NCI-H2196 (cell line): ENCODE measurements at regions not wholly inside any gene's neighbourhood (a gene's known extent, or its start where the extent isn't known, plus 50 kb on each side); places are given as distances from the start of the nearest gene placed in this dataset.

Source experiments
- DNase-seq: peaks from one replicate; lab custom pipeline; 2025; ENCODE audit not compliant: unreplicated experiment; lab: John Stamatoyannopoulos, UW

DNA sequence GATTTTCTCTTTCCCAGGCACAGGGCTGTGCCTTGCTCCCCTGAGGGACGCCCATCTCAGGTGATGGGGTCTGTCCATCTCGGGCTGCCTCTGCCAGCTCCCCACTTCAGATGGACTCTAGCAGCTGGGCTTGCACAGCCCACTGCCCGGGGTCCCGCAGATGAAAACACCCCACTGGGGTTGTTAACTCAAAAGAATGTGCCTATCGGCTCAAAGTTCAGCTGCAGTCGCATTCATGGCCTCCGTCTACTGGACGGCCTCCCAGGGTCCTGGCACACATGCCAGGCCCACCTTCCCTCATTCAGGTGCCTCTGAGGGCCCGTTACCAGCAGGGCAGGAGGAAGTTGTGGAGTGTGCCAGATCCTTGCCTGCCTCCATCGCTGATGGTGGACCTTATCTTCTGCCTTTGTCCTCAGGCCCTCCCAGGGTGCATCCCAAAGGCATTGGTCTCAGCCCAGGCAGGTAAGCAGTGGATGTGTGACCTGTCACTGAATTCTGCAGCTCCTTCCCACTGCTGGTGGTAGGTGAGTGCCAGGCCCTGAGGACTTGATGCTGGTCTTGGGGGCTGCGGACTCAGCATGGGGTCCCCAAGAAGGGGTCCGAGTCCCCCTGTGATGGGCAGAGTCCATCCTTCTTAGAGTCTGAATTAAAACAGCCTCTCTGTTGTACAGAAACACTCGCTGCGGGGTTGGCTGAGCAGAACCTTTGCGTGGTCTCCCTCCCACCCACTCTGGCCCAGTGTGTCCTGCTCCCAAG is 324.6 kb upstream of the DIO3 start:
- no peak for DNase-seq

DNA sequence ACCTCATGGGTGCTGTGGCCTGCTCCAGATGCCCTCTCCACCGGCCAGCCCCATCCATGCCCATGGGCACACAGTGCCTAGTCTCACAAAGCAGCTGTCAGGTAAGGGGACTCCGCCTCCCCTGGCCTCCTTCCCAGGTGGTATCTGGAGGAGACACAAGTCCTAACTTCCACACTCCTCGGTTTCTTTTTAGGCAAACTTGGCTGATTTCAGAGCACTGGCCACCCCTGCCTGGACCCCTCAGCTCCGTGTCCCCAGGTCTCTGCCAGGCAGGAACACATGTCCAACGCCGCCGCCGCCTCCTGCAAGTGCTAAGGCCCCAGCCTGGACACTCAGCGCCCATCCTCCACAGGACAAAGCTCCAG is 324.1 kb upstream of the DIO3 start:
- DNase-seq, result no peak

- no peak for DNase-seq
These were observed 322.2 kb upstream of the DIO3 start for GRCh38 chr14:101239065-101239464.

- no peak for DNase-seq
These were observed 320.1 kb upstream of the DIO3 start for GRCh38 chr14:101241147-101241546.

DNA sequence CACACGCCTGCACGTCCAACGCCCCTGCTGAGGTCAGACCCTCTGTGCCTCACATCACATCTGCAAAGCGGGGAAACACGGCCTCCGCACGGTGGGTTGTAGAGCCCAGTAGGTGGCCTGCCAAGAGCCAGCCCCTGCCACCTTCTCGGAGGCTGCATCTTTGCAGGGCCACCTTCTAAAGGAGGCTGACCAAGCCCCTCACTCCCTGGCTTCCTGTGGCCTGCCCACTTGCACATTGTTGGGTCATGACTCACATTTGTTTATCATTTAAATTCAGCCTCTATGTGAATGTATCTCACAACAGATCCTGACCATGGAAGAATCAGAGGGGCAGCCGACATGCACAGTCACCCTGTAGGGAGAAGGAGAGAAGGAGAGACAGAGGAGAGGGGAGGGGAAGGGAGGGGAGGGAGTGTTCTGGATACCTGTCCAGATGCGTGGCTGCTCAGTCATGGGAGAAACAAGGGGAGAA is 319.5 kb upstream of the DIO3 start:
- no peak for DNase-seq

- no peak for DNase-seq
These were observed 318.6 kb upstream of the DIO3 start for GRCh38 chr14:101242442-101243385.

GRCh38 chr14:101243587-101244338 is 317.5 kb upstream of the DIO3 start:
- DNase-seq, result no peak

DNA sequence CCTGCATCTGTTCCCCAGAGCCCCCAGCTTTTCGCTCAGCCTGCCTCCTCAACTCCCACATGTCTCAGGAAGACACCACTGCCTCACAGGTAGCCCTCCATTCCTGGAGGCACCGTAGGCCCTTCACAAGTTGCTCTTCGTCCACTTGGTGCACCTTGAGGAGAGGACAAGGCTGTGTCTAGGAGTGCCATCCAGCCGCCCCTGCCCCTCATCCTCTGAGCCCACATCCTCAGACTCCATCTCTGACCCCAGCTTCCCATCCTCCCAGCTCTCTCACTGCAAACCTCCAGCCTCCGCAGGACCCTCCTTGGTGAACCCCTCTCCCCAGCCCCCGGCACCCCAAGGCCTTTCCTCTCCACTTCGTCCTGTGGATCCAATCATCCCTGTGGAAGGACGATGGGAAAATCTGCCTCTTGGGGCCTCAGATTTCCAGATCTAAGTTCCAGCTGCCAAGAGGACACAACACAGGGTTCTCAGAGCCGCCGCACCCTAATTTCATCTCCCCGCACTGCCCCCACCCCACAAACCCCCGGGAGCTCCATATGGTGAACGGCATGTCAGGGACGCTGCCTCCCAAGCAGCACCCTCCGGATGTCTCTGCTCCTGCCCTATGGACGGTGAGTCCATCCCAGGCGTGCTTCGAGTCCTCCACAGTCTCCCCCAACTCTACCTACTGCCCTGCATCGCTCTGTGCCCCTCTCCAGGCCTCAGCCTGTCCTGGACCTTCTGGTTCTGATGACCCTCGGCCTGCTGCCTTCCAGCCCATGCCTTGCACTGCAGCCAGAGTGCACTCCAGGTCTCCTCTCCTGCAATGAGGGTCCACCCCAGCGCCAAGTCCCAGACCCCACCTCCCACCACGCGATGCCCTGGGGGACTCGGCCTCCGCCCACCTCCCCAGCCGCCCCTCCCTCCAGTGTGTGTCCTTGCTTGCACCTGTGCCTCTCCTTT is 314.1 kb upstream of the DIO3 start:
- no peak for DNase-seq

DNA sequence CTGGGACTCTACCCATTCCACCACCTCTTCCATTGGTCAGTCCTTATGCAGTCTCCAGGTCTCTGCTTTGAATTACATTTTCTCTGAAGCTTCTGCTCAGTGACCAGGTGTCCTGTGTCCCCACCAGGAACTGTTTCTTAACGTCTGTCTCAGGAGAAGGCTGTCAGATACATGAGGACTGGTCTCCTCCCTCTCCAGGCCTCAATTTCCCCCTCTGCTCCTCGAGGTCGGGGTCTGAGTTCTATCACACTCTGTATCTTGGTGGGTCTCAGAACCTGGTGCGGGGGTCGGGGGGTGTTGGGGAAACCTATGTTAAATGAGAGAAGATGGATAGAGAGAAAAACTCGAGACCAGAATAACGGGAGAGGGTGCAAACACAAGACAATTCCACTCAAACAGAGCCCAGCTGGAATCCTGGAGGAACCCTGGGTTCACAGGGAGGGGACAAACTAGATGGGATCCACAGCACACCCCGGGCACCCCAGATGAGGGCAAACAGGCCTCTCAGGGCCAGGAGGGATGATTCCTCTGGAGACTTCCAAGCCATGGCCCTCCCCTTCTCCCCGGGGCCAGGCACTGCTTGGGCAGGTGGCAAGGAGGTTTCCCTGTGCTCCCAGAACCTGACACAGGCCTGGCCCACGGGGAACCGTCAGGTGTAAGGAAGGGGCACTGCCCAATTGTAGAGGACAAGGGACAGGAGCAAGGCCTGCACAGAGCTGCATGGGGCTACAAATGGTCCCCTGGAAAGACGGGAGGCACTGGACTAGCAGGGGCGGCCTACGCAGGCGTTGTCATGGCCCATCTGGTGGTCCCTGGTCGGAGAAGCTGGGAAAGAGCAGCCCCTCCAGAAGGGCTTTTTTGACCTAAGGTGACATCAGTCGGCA is 313.2 kb upstream of the DIO3 start:
- no peak for DNase-seq

- no peak for DNase-seq
These were observed 312.2 kb upstream of the DIO3 start for GRCh38 chr14:101248840-101249675.

DNA sequence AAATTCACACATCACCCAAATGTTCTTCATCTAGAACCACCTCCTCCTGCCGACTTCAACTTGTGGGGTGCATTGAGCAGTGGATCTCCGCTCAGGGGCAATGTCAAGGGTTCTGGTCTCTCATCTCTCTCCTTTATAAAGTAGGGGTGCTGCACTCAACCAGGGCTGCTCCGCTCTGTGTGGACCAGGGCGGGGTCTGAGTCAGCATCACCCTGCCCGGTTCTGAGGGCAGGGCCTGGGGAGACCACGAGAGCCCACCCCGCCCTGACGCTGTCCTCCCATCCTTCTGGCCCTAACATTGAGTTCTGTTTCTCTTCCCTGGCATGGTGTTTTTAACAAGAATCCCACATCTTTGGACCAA is 311.6 kb upstream of the DIO3 start:
- no peak for DNase-seq

DNA sequence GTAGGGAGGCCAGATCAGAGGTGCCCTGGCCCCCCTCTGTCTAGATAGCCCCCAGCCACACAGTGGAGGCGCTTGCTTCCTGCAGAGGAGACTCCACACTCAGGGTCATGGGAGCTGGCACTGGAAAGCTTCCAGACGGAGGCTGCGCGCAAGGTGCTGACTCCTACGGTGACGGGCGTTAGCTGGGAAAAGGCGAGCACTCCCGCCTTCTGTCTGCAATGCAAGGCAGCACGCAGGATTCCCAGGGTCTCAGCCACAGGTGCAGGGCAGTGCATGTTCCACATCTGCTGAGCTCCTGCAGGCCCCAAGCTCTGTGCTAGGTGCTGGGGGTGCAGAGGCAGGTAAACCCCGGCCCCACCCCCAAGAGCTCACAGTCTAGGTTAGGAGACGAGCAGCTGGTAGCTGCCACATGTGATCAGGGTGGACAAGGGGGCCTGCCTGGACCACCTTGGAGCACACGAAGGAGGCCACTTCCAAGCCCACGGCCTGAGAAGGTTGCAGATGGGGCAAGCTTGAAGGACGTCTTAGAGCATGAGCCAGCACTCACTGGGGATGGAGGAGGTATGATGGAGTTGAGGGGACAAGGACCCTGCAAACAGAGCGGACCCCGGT is 310.9 kb upstream of the DIO3 start:
- DNase-seq, result no peak

GRCh38 chr14:101250948-101251811 is 310.1 kb upstream of the DIO3 start:
- DNase-seq, result no peak

GRCh38 chr14:101251812-101252442 is 309.4 kb upstream of the DIO3 start:
- DNase-seq, result no peak

DNA sequence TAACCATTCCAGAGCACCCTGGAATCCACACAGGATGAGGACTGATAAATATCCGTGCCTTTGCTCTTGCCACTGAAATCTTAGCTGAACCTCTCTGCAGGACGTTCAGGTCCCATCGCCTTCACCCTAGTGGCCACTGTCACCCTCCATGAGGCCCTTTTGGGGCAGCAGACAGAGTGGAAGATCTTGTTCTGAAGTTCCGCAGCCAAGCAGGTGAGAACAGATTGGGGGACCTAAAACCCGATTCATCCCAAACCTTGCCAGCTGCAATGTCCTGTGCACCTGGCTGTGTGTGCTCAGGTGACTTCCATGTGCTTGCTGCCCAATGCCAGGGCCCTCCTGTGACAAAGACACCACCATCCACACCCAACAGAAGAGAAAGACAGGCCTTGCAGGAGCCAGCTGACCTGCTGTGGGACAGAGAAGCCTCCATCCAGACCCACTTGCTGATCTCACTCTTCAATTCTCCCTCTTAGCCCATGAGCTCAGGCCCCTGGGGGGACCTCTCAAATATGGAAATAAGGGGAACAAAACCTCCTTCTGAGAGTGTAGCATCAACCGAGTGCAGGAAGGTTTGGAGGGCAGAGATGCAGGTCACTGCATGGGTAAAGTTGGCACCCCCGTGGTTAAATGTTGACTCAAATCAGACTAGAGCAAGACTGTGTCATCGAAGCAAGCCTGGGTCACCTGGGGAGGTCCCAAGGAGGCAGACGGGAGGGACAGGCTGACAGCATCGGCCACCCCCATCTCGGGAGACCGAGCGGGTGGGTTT is 308.7 kb upstream of the DIO3 start:
- DNase-seq, result no peak

DNA sequence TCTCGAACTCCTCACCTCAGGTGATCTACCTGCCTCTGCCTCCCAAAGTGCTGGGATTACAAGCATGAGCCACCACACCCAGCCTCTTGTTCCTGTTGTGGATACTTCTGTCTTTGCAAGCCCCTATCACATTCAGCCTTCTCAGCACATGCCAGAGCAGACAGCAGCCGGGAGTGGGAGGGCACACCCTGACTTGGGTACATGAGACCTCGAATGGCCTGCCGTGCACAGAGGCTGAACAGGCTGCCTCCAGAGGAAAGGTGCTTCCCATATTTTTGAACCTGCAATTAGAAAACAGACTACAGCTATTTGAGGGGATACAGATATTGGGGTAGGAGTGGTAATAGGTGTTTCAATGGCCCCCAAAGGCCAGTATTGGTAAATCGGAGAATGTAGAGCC is 307.3 kb upstream of the DIO3 start:
- no peak for DNase-seq
